CD14-positive monocyte (primary cell): ENCODE measurements at regions not wholly inside any gene's neighbourhood (a gene's known extent, or its start where the extent isn't known, plus 50 kb on each side); places are given as distances from the start of the nearest gene placed in this dataset.

Experiments used
- DNase-seq, 3 donors: peaks; one replicate each; pipeline ENCODE4 v3.0.0-alpha.2; 2011 to 2022
- H2AFZ ChIP-seq: 2 replicates; pipeline ENCODE4 v1.6.0; 2012; ENCODE audit warnings: mild to moderate bottlenecking, low read depth, low read length, inconsistent platforms; ENCODE audit not compliant: insufficient read depth, poor library complexity, severe bottlenecking
- H3K27ac ChIP-seq, 2 donors: 1 replicate in 1 of 2; 2 replicates in 1 of 2; pipeline ENCODE4 v1.5.1; 2012 to 2013; ENCODE audit warnings: low read length in 2 of 2, control low read depth in 1 of 2, inconsistent platforms in 1 of 2, low read depth in 1 of 2, mild to moderate bottlenecking in 1 of 2
- H3K27me3 ChIP-seq, 2 donors: one replicate each; pipeline versions ENCODE4 v1.6.0 to v1.6.1; 2011 to 2013; ENCODE audit warnings: low read length in 2 of 2; ENCODE audit not compliant: control insufficient read depth in 2 of 2, insufficient read depth in 2 of 2
- H3K36me3 ChIP-seq, 2 donors: replicated peaks in 1 of 2; 1 replicate in 1 of 2; 2 replicates in 1 of 2; pipeline versions ENCODE4 v1.5.1 to v1.6.1; 2012 to 2013; ENCODE audit warnings: low read length in 2 of 2, control low read depth in 1 of 2, inconsistent platforms in 1 of 2, mild to moderate bottlenecking in 1 of 2; ENCODE audit not compliant: insufficient read depth in 2 of 2, control insufficient read depth in 1 of 2
- H3K4me1 ChIP-seq, 2 donors: 1 replicate in 1 of 2; 2 replicates in 1 of 2; pipeline versions ENCODE4 v1.5.1 to v1.6.1; 2012 to 2013; ENCODE audit warnings: low read length in 2 of 2, control low read depth in 1 of 2, inconsistent platforms in 1 of 2, mild to moderate bottlenecking in 1 of 2, moderate library complexity in 1 of 2; ENCODE audit not compliant: insufficient read depth in 2 of 2, control insufficient read depth in 1 of 2
- H3K4me2 ChIP-seq: replicated peaks from 2 replicates; pipeline ENCODE3; 2012; ENCODE audit warnings: low read length, moderate library complexity, mild to moderate bottlenecking; ENCODE audit not compliant: poor library complexity, severe bottlenecking; ENCODE audit errors: extremely low read depth
- H3K4me3 ChIP-seq, 3 experiments: fragments of 200-600 bp in 1 of 3; sonication (generic) in 1 of 3; replicated peaks in 1 of 3; 1 replicate in 2 of 3; 2 replicates in 1 of 3; pipeline ENCODE4 v1.5.1; 2011 to 2013; ENCODE audit warnings: low read length in 3 of 3, mild to moderate bottlenecking in 3 of 3, control low read depth in 2 of 3, low read depth in 2 of 3, inconsistent platforms in 1 of 3, moderate library complexity in 1 of 3
- H3K79me2 ChIP-seq: 2 replicates; pipeline ENCODE4 v1.6.0; 2012; ENCODE audit warnings: mild to moderate bottlenecking, control low read depth, inconsistent platforms, low read length, moderate library complexity; ENCODE audit not compliant: insufficient read depth
- H3K9ac ChIP-seq: 2 replicates; pipeline ENCODE4 v1.6.0; 2017; ENCODE audit warnings: low read length, mild to moderate bottlenecking; ENCODE audit not compliant: insufficient read depth, poor library complexity, severe bottlenecking
- H3K9me3 ChIP-seq, 2 donors: replicated peaks in 1 of 2; 1 replicate in 1 of 2; 2 replicates in 1 of 2; pipeline versions ENCODE4 v1.5.1 to v1.6.1; 2012 to 2013; ENCODE audit warnings: low read length in 2 of 2, control low read depth in 1 of 2; ENCODE audit not compliant: control insufficient read depth in 1 of 2, insufficient read depth in 1 of 2
- H4K20me1 ChIP-seq: 2 replicates; pipeline ENCODE4 v1.6.0; 2012; ENCODE audit warnings: mild to moderate bottlenecking, low read length, control low read depth, moderate library complexity; ENCODE audit not compliant: insufficient read depth
- H3K27ac Mint-ChIP-seq, 7 donors: one replicate each; pipeline ENCODE4 v1.8.0; 2020; ENCODE audit warnings: mild to moderate bottlenecking in 7 of 7, mixed read lengths in 7 of 7, moderate library complexity in 6 of 7, inconsistent platforms in 2 of 7
- H3K27me3 Mint-ChIP-seq, 3 donors: one replicate each; pipeline ENCODE4 v1.8.0; 2021 to 2022; ENCODE audit warnings: low read depth in 3 of 3, mild to moderate bottlenecking in 3 of 3, mixed read lengths in 3 of 3, moderate library complexity in 3 of 3, inconsistent platforms in 1 of 3
- H3K36me3 Mint-ChIP-seq, 2 donors: one replicate each; pipeline ENCODE4 v1.8.0; 2020; ENCODE audit warnings: mixed read lengths in 2 of 2, inconsistent platforms in 1 of 2, mild to moderate bottlenecking in 1 of 2
- H3K4me1 Mint-ChIP-seq: one replicate; pipeline ENCODE4 v1.8.0; 2020; ENCODE audit warnings: mild to moderate bottlenecking, mixed read lengths
- H3K4me3 Mint-ChIP-seq, 2 donors: one replicate each; pipeline ENCODE4 v1.8.0; 2020; ENCODE audit warnings: mild to moderate bottlenecking in 2 of 2, mixed read lengths in 2 of 2, moderate library complexity in 1 of 2
- H3K9me3 Mint-ChIP-seq, 7 donors: one replicate each; pipeline ENCODE4 v1.8.0; 2020 to 2022; ENCODE audit warnings: mixed read lengths in 7 of 7, mild to moderate bottlenecking in 6 of 7, moderate library complexity in 6 of 7, inconsistent platforms in 2 of 7
- CTCF ChIP-seq: fragments of 200-600 bp; IDR thresholded peaks from one replicate; pipeline ENCODE4 v1.8.0; 2022; ENCODE audit warnings: antibody characterized with exemption, mild to moderate bottlenecking
- WGBS: methylation state at CpG from one replicate; pipeline ENCODE4 v1.1.5; 2013; ENCODE audit warnings: missing lambda C conversion rate; ENCODE audit not compliant: insufficient coverage; 5-methylcytosine and 5-hydroxymethylcytosine counted together
- intact Hi-C, 2 donors: fragments of 100-400 bp; cut with micrococcal nuclease; formaldehyde crosslinking; loops; one replicate each; pipeline versions ENCODE4 v1.15.0 to v1.15.1; 2023

- H3K27me3 ChIP-seq: no peaks in the 10 kb centered on the region
- Mint-ChIP-seq H3K9me3 (peaks cover 0 to 2% (median 0%) of the 10 kb centered on the region in 7 donors), H3K27ac (no peak overlapping the region), H3K36me3 (peaks cover 0 to 3% of the 10 kb centered on the region in 2 donors), H3K4me3 (no peak overlapping the region), H3K4me1 (peaks cover 17% of the 10 kb centered on the region), H3K27me3 (peaks cover 0 to 2% (median 0%) of the 10 kb centered on the region in 3 donors)
- peaks cover 3% of the 10 kb centered on the region for H3K79me2 ChIP-seq
- intact Hi-C loops: no loop called here
- peak overlapping the region; percentile 76 to 100 (median 94) for H3K4me3 ChIP-seq
- peak; percentile 59 to 90 (median 76) for DNase-seq
- H3K4me1 ChIP-seq: peaks cover 5 to 17% of the 10 kb centered on the region in 2 donors
- peaks cover 7 to 13% of the 10 kb centered on the region in 2 donors for H3K9me3 ChIP-seq
- H3K36me3 ChIP-seq: no peaks in the 10 kb centered on the region
- H2AFZ ChIP-seq: peak overlapping the region; percentile 81
- no peak for TF ChIP-seq CTCF
- 0% methylated on average over 8 of the region's 26 CpGs for WGBS
- H3K9ac ChIP-seq: peak overlapping the region; percentile 67
- H4K20me1 ChIP-seq: no peaks in the 10 kb centered on the region
- peak overlapping the region; percentile 84 for H3K4me2 ChIP-seq
- H3K27ac ChIP-seq: peak overlapping the region; percentile 80 to 92
These were observed 136.7 kb downstream of the HFE start for GRCh38 chr6:26223650-26224546.

- no peaks in the 10 kb centered on the region for H3K36me3 ChIP-seq
- peak overlapping the region; percentile 81 for H2AFZ ChIP-seq
- H3K27me3 ChIP-seq: no peaks in the 10 kb centered on the region
- intact Hi-C loops: no loop called here
- no peak for TF ChIP-seq CTCF
- WGBS: no CpG with 5 or more reads among the region's 6 CpGs
- Mint-ChIP-seq H3K27me3 (peaks cover 0 to 2% (median 0%) of the 10 kb centered on the region in 3 donors), H3K4me1 (peaks cover 22% of the 10 kb centered on the region), H3K9me3 (peaks cover 0 to 2% (median 0%) of the 10 kb centered on the region in 7 donors), H3K36me3 (peaks cover 0 to 3% of the 10 kb centered on the region in 2 donors), H3K27ac (no peak overlapping the region), H3K4me3 (no peak overlapping the region)
- peaks cover 7 to 13% of the 10 kb centered on the region in 2 donors for H3K9me3 ChIP-seq
- peak overlapping the region; percentile 84 for H3K4me2 ChIP-seq
- peak overlapping the region; percentile 76 to 100 (median 94) for H3K4me3 ChIP-seq
- H3K27ac ChIP-seq: peak overlapping the region; percentile 80 to 92
- DNase-seq: no peak
- H3K9ac ChIP-seq: peak overlapping the region; percentile 67
- H3K79me2 ChIP-seq: peaks cover 3% of the 10 kb centered on the region
- H3K4me1 ChIP-seq: peaks cover 7 to 19% of the 10 kb centered on the region in 2 donors
- no peaks in the 10 kb centered on the region for H4K20me1 ChIP-seq
These were observed 137.3 kb downstream of the HFE start for GRCh38 chr6:26224547-26224912.
